ENCODE measurements at regions not wholly inside any gene's neighbourhood (a gene's known extent, or its start where the extent isn't known, plus 50 kb on each side); places are given as distances from the start of the nearest gene placed in this dataset.

DNA sequence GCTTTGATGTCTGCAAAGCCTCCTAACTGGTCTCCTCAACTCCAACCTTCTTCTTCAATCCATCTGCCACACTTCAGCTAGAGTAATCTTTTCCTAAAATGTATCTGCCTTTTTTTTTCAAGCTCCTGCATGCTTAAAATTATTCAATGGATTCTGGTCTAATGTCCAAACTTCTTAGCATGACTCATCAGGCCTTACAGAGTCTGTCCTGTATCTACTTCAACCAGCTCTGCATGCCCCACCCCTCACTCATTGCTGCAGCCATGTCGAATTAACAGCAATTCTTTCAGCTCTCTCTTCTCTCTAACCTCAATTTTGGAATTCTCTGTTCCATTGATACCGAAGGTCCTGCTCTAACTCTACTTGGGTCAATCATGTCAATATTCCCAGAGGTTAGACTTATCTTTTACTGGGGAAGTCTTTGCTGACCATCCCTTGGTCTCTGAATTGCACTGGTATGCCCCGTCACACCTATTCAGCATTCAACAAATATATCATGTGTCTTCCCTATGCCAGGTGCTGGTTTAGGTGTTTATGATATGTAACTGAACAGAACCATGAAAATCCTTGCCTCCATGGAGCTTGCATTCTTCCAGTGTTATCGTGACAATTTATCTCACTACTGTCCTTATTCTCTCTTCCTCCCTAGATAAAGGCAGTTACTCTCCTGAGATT lies 88.5 kb upstream of the NANOGP8 start:
- Histone ChIP-seq H3K9me3 (no peaks in the 10 kb centered on the region), H3K36me3 (no peaks in the 10 kb centered on the region), H3K27me3 (no peaks in the 10 kb centered on the region), H3K4me3 (no peak overlapping the region), H3K27ac (no peak overlapping the region), H3K4me1 (no peaks in the 10 kb centered on the region)
- no peak for DNase-seq
- TF ChIP-seq EP300 (IDR thresholded peaks at IDR 0.05) (no peak), POLR2AphosphoS5 (IDR thresholded peaks at IDR 0.05) (no peak), POLR2A (IDR thresholded peaks at IDR 0.05) (no peak)
- TF ChIP-seq, protein P1, sequence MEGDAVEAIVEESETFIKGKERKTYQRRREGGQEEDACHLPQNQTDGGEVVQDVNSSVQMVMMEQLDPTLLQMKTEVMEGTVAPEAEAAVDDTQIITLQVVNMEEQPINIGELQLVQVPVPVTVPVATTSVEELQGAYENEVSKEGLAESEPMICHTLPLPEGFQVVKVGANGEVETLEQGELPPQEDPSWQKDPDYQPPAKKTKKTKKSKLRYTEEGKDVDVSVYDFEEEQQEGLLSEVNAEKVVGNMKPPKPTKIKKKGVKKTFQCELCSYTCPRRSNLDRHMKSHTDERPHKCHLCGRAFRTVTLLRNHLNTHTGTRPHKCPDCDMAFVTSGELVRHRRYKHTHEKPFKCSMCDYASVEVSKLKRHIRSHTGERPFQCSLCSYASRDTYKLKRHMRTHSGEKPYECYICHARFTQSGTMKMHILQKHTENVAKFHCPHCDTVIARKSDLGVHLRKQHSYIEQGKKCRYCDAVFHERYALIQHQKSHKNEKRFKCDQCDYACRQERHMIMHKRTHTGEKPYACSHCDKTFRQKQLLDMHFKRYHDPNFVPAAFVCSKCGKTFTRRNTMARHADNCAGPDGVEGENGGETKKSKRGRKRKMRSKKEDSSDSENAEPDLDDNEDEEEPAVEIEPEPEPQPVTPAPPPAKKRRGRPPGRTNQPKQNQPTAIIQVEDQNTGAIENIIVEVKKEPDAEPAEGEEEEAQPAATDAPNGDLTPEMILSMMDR (IDR thresholded peaks at IDR 0.05) = no peak
- no peak for ATAC-seq (ENCODE audit: low FRiP score in 2 of 2)
- 72 to 80% methylated on average over 4 of the region's 4 CpGs for WGBS, 2 donors

DNA sequence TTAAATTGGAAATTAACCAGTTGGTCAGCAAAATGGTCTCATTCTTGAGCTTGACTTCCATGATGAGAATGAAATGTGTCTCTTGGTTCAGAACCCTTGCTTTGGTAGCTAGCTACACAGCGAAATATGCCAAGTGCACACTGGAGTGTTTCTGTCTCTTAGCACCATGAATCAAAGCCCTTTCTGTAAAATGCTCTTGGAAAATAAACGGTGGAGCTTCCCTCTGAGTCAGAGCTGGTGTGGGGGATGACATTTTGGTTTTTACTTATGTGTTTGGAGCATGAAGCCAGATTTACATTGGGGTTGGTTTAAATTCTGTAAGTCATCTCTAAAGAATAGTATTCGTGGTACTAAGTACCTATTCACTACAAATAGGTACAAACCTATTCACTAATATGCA lies 85.1 kb upstream of the NANOGP8 start:
- no peak overlapping the region for H3K4me3 ChIP-seq
- 78 to 81% methylated on average over 3 of the region's 3 CpGs for WGBS, 2 donors
- H3K36me3 ChIP-seq = no peaks in the 10 kb centered on the region
- no peaks in the 10 kb centered on the region for H3K4me1 ChIP-seq
- H3K27ac ChIP-seq = no peak overlapping the region
- H3K27me3 ChIP-seq = no peaks in the 10 kb centered on the region
- ATAC-seq (ENCODE audit: low FRiP score in 2 of 2) (no peak), DNase-seq (no peak)
- no peak for TF ChIP-seq POLR2A (IDR thresholded peaks at IDR 0.05)
- no peak for TF ChIP-seq EP300 (IDR thresholded peaks at IDR 0.05)
- no peak for TF ChIP-seq POLR2AphosphoS5 (IDR thresholded peaks at IDR 0.05)
- TF ChIP-seq, protein P1 (IDR thresholded peaks at IDR 0.05) = no peak
- no peaks in the 10 kb centered on the region for H3K9me3 ChIP-seq

DNA sequence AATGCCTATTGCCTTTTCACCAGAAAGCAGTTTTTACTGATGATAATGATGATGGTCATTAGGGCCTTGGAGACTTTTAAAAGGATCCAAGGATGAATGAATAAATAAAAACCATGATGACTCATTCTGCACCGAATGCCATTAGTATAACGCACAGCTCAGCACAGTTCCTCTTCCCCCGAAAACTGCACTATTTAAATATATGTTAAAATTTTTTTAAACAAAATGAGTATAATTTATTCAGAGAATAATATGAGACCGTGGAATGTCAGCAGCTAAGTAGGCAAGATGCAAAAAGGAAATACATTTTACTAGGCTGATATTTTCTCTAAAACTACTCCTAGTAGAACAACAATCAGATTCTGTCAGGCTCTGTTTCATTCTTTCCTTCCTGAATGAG lies 83.4 kb upstream of the NANOGP8 start:
- H3K9me3 ChIP-seq = no peaks in the 10 kb centered on the region
- DNase-seq (no peak), ATAC-seq (ENCODE audit: low FRiP score in 2 of 2) (no peak)
- TF ChIP-seq, protein P1 (IDR thresholded peaks at IDR 0.05) = no peak
- no peak for TF ChIP-seq POLR2A (IDR thresholded peaks at IDR 0.05)
- no peak for TF ChIP-seq EP300 (IDR thresholded peaks at IDR 0.05)
- no peak for TF ChIP-seq POLR2AphosphoS5 (IDR thresholded peaks at IDR 0.05)
- H3K4me1 ChIP-seq = no peaks in the 10 kb centered on the region
- no peaks in the 10 kb centered on the region for H3K27me3 ChIP-seq
- no peaks in the 10 kb centered on the region for H3K36me3 ChIP-seq
- no peak overlapping the region for H3K4me3 ChIP-seq
- 41 to 47% methylated on average over 4 of the region's 4 CpGs for WGBS, 2 donors
- H3K27ac ChIP-seq = no peak overlapping the region

DNA sequence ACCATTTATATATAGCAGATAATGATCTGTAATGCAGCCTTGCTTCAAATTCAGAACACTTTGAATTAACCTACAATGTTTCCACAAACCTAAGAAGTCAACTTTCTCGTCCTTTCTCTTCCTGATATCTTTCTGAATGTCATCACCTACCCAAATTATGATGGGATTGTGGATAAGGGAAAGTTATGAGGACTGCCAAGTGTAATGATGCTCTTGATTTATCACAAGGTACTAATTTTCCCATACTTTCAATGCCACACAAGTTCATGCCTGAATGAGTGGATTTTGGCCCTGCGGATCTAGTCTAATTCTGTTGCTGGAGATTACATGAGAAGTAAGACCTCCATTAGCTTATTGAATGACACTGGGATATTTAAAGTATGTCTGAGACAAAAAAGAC lies 82.6 kb upstream of the NANOGP8 start:
- 90 to 96% methylated on average over 2 of the region's 2 CpGs for WGBS, 2 donors
- no peaks in the 10 kb centered on the region for H3K4me1 ChIP-seq
- ATAC-seq (ENCODE audit: low FRiP score in 2 of 2) = no peak
- no peaks in the 10 kb centered on the region for H3K9me3 ChIP-seq
- H3K27me3 ChIP-seq = no peaks in the 10 kb centered on the region
- H3K27ac ChIP-seq = no peak overlapping the region
- no peak for DNase-seq
- no peak overlapping the region for H3K4me3 ChIP-seq
- H3K36me3 ChIP-seq = no peaks in the 10 kb centered on the region
- TF ChIP-seq, protein P1 (IDR thresholded peaks at IDR 0.05) = no peak
- TF ChIP-seq EP300 (IDR thresholded peaks at IDR 0.05) = no peak
- TF ChIP-seq POLR2AphosphoS5 (IDR thresholded peaks at IDR 0.05) = no peak
- no peak for TF ChIP-seq POLR2A (IDR thresholded peaks at IDR 0.05)

DNA sequence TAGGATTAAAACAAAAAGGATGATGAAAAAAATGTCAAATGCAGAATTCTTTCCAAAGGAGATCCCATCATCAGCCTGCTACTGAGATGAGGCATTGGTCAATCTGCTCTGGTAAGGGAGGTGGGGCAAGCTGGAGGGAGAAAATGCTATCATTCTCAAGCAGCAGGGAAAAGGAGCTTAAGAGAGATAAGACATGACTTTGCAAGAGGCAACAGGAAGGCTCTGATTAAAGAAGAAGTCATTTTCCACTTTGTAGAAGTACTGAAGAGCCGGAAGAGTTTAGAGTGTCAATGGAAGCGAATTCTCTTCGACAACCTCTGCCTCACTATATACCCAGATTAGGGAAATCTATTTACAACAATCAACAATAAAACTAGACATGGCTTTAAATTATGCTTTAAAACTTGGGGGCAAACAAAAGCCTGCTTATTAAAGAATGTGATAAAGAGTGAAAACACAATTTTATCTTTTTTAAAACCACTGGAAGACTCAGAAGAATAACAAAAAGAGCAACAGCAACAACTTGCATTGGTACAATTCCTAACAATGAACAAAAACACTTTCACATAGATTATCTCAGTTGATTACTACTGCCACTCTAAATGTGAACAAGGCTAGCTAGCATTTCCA lies 81.8 kb upstream of the NANOGP8 start:
- no peaks in the 10 kb centered on the region for H3K36me3 ChIP-seq
- no peaks in the 10 kb centered on the region for H3K27me3 ChIP-seq
- H3K4me3 ChIP-seq = no peak overlapping the region
- no peak for DNase-seq
- WGBS, 2 donors = 78 to 85% methylated on average over 3 of the region's 3 CpGs
- no peaks in the 10 kb centered on the region for H3K4me1 ChIP-seq
- no peak for ATAC-seq (ENCODE audit: low FRiP score in 2 of 2)
- H3K27ac ChIP-seq = no peak overlapping the region
- no peaks in the 10 kb centered on the region for H3K9me3 ChIP-seq
- TF ChIP-seq, protein P1 (IDR thresholded peaks at IDR 0.05) = no peak
- TF ChIP-seq EP300 (IDR thresholded peaks at IDR 0.05) = no peak
- no peak for TF ChIP-seq POLR2A (IDR thresholded peaks at IDR 0.05)
- TF ChIP-seq POLR2AphosphoS5 (IDR thresholded peaks at IDR 0.05) = no peak

All from upper lobe of left lung (tissue), 6 donors.